SU-DHL-6 (cell line): ENCODE measurements at regions not wholly inside any gene's neighbourhood (a gene's known extent, or its start where the extent isn't known, plus 50 kb on each side); places are given as distances from the start of the nearest gene placed in this dataset.

Experiments used
- H2AFZ ChIP-seq: fragments of 200-600 bp; sonication (generic); 2 replicates; pipeline ENCODE4 v1.6.1; 2014; ENCODE audit warnings: low read depth, mild to moderate bottlenecking, moderate library complexity, mixed read lengths, antibody characterized with exemption, low read length; ENCODE audit not compliant: severe bottlenecking
- H3F3A ChIP-seq: fragments of 200-600 bp; shearing (Covaris generic); 2 replicates; pipeline ENCODE4 v1.6.0; 2016; ENCODE audit warnings: antibody characterized with exemption, mild to moderate bottlenecking; ENCODE audit not compliant: insufficient read depth
- H3K27ac ChIP-seq: fragments of 200-600 bp; sonication (generic); 2 replicates; pipeline ENCODE4 v1.5.1; 2016; ENCODE audit warnings: low read depth, mild to moderate bottlenecking, low read length, moderate library complexity, mixed read lengths
- H3K27me3 ChIP-seq: fragments of 200-600 bp; sonication (generic), shearing (Covaris generic); 2 replicates; pipeline ENCODE4 v1.6.0; 2014; ENCODE audit warnings: mild to moderate bottlenecking, low read length
- H3K36me3 ChIP-seq: fragments of 200-600 bp; sonication (generic); 2 replicates; pipeline ENCODE4 v1.6.1; 2014; ENCODE audit warnings: mild to moderate bottlenecking, low read length, mixed read lengths
- H3K4me2 ChIP-seq: fragments of 300-600, 200-600 bp; shearing (Covaris generic), sonication (generic); 2 replicates; pipeline ENCODE4 v1.6.0; 2014; ENCODE audit warnings: low read length, low read depth, mild to moderate bottlenecking; ENCODE audit not compliant: poor library complexity, severe bottlenecking
- H3K4me3 ChIP-seq: fragments of 200-600 bp; sonication (generic); 2 replicates; pipeline ENCODE4 v1.5.1; 2014; ENCODE audit warnings: antibody characterized with exemption, low read length, mild to moderate bottlenecking, mixed read lengths; ENCODE audit not compliant: insufficient read depth, poor library complexity, severe bottlenecking
- H3K79me2 ChIP-seq: fragments of 200-600 bp; sonication (generic); 2 replicates; pipeline ENCODE4 v1.6.1; 2014; ENCODE audit warnings: mild to moderate bottlenecking, low read length, moderate library complexity; ENCODE audit not compliant: insufficient read depth
- H3K9ac ChIP-seq: fragments of 200-600 bp; sonication (generic); 2 replicates; pipeline ENCODE4 v1.7.0; 2014; ENCODE audit warnings: mild to moderate bottlenecking, low read length
- H3K9me2 ChIP-seq: fragments of 200-600 bp; sonication (generic); replicated peaks from 2 replicates; pipeline ENCODE4 v1.6.1; 2014; ENCODE audit warnings: low read length; ENCODE audit not compliant: insufficient read depth
- H3K9me3 ChIP-seq: fragments of 200-600 bp; sonication (generic); 2 replicates; pipeline ENCODE4 v1.6.1; 2014; ENCODE audit warnings: low read length, mixed read lengths; ENCODE audit not compliant: insufficient read depth
- H4K20me1 ChIP-seq: fragments of 200-600 bp; sonication (generic); 2 replicates; pipeline ENCODE4 v1.6.1; 2014; ENCODE audit warnings: low read depth, mild to moderate bottlenecking, antibody characterized with exemption, low read length, moderate library complexity, mixed read lengths
- CTCF ChIP-seq: fragments of 200-600 bp; sonication (generic); IDR thresholded peaks from one replicate; pipeline ENCODE4 v1.5.1; 2017; ENCODE audit warnings: antibody characterized with exemption, mild to moderate bottlenecking, low read length, moderate library complexity; ENCODE audit not compliant: insufficient read depth, poor library complexity, severe bottlenecking
- EZH2phosphoT487 ChIP-seq: fragments of 200-600 bp; sonication (generic), shearing (Covaris generic); conservative IDR thresholded peaks from 2 replicates; pipeline ENCODE4 v1.6.1; 2018; ENCODE audit warnings: mild to moderate bottlenecking, antibody characterized with exemption, low read length, moderate library complexity, mixed read lengths

DNA sequence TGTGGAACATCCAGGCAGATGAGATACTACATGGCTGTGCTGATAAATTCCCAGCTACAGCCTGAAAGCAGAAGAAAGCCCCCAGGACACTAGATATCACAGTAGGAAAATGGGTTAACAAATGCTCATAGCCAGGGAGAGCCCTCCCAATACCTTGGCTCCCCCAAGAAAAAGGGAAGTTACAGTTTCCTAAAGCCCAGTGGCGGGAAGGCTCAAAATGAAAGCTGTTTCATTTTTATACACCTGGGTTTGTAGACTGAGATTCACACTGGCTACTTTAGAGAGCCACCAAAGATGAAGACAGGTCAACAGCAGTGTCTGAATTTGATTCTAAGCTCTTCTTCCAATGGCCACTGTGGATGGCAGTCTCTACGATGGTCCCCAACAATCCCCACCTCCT, 55.0 kb upstream of the TOPAZ1 start:
- Histone ChIP-seq H3K27me3 (no peaks in the 10 kb centered on the region), H3K79me2 (no peaks in the 10 kb centered on the region), H3K36me3 (no peaks in the 10 kb centered on the region), H3K4me2 (no peak overlapping the region), H3K9ac (no peak overlapping the region), H2AFZ (no peak overlapping the region), H3K9me3 (no peaks in the 10 kb centered on the region), H3F3A (no peaks in the 10 kb centered on the region), H4K20me1 (no peaks in the 10 kb centered on the region), H3K4me3 (no peak overlapping the region), H3K27ac (no peak overlapping the region), H3K9me2 (no peaks in the 10 kb centered on the region)
- no peak for TF ChIP-seq EZH2phosphoT487
- TF ChIP-seq CTCF, result no peak
